ENCODE measurements at regions not wholly inside any gene's neighbourhood (a gene's known extent, or its start where the extent isn't known, plus 50 kb on each side); places are given as distances from the start of the nearest gene placed in this dataset.

DNA sequence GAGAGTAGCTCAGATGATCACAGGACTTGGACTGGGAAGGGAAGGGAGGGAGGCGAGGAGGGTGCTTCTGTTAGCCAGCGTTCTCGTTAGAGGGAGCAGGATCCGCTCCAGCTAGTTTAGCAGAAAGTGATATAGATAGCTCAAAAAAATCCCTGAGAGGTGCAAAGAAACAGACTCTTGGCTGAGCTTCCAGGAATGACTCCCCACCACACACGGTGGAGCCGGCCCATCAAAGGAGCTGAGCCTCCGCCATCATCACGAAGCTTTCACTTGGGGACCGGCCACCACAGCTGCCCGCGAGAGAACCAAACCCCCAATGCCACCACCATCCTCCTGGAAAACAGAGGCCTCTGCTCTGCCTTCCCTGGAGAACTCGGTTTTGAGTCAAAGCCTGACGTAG lies 124.6 kb upstream of the BCL2L14 start:
- ATAC-seq, result no peak
- DNase-seq, result no peak

DNA sequence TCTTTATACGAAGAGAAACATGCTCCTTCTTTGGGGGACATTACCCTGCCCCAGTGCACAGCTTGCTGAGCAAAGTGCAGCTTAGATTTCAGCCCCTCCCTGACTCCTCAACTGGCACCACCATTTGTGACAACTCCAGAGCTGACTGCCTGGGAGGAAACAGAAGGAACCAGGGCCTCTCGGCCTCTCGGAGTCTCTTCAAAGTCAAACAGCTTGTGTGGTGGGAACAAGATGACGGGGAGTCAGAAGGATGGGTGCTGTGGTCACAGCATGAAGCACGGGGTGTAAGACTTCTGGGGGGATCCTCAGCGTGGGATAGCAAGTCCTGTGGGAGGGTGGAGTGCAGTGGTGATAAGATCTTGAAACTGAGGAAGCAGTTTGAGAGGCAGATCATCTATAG lies 123.5 kb upstream of the BCL2L14 start:
- ATAC-seq (no peak), DNase-seq (no peak)

DNA sequence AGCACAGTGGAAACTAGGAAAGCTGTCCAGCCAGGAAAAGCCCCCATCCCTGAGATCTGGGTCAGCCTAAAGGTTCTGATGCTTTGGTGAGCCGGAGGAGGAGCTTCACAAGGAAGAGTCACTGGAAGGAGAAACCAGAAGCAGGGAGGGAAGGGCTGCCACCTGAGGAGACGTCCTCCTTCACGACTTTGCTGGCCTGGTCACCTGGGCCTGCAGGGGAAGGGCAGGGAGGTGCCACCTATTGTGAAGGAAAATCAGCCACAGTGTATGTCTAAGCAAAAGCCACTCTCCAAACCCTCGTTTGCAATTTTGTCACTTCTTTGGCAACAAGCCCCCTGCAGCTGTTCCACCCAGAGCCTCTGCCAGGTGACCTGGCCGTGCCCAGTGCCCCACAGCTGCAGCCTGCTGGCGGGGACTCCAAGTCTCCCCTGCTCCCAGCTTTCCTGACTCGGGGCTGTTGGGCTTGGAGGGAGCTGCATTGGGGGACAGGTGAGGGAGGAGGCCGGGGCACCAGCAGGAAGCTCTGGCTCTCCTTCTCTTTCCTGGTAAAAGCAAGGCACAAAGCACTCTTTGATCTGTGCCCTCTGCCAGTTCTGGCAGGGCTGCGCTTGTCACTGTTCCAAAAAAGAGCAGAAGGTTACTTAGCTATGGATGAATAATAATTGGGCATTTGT lies 120.9 kb upstream of the BCL2L14 start:
- ATAC-seq (no peak), DNase-seq (no peak)

DNA sequence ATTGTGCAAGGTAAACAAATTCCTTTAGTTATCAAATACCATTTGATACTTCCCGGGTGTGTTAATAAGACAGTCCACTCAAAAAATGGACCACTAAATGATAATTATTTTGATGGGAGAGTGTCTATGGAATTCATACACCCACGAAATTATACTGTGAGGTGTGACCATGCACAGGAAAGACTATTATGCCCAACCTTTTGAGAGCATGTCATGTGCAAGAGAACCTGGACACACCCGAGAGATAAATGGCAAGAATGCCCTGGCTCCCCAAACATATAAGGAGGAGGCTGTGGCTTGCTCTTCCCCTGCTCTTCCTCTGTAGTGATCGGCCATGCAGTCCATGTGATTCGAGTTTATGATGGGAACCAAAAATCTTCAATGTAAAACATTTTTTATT lies 119.5 kb upstream of the BCL2L14 start:
- ATAC-seq (no peak), DNase-seq (no peak)

DNA sequence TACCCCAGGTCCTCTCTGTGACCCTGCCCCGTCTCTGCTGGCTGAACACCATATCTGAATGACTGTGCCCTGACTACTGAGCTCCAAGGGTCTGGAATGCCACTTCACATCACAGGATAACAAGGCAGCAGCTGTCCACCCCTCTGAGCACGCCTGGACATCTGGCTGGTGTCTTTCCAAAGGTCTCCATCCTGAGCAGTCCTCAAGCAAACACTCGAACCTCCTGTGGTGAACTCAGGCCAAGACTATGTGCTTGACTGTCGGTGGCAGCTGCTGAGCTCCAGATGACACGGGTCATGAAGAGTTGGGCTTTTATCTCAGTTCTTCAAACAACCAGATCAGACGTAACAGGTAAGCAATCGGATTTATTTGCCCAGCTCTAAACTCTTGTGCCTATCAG lies 117.2 kb upstream of the BCL2L14 start:
- DNase-seq, result no peak
- no peak for ATAC-seq

DNA sequence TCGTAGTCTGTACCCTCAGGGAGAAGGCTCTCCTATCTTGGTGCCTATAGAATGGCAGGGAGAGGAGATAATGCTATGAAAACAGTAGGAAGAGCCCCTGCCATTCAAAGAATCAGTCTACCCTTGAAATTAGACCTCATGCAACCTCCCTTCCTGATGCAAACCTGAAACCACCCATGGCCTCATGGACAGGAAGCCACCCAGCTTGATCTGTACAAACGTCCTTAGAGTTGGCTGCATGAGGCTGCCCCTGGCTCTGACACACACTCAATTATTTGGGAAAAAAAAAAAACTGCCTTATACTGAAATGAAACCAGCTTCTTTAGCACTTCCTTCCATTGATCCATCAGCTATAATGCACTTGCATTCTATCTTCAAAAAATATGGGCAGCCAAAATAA lies 116.6 kb upstream of the BCL2L14 start:
- ATAC-seq (no peak), DNase-seq (no peak)

DNA sequence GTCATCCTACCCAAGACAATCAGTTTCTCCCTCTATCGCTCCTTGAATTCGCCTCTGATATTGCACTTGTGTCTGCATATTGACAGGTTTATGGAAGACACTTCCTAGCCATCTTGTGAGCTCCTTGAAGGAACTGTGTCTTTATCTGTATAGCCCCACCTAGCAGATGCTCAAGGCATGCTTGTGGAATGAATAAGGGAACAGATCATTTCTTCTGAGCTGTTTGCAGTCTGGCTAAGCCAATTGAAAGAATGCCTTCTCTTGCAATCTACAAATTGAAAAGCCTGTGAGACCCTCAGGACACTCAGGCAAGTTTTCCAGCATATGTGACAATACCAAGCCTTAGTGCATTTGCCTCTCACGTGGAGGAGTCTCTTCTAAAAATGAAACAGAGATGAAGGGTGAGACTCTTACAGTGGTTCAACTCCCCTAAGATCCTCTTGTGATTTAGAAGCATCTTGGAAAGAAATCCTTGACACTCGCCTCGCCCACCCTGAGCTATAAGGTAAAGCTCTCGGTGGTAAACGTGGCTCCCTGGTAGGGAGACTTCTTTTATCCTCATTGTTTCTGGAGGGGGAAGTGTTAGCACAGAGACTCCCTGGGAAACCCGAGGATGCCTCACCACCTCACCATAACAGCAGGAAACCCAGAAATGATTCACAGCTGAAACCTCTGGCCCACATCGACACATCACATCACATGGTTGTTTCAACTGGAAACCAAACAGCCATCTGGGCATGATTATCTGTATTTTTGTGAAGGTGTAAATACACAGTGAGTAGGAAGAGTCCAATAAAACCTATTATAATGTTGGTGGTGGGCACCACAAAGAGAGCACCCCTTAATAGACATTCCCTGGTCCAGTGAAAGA lies 112.3 kb upstream of the BCL2L14 start:
- peak; percentile 51 for DNase-seq
- ATAC-seq, result peak; percentile 95

DNA sequence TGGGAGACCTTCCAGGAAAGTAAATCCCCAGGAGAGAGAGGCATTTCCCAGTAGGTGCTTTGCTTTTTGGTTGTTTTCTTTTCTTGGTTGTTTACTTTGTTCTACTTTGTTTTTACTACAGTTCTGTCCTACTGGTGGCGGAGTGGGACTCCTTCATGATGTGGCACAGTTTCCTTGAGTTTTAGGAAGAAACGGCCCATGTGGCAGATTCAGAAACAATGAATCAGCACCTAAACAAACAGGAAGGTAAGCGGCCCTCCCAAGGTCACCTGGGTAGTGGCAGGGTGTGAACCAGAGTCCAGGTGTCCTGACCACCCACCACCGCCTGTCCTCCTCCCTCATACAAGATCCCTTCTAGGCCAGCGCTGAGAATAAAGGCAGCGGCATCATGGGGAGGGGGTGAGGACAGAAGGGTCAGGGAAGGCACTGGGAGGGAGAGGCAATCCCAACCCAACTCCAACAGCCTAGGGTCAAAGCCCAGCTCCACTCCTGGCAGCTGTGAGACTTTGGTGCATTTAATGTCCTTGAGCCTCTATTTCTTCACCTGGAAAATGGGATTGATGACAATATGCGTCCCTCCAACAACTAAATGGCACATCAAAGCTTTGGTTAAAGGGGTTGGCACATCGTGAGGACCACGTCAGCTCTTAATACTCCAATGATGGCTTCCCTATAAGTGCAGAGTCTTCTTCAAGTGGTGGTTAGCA lies 111.5 kb upstream of the BCL2L14 start:
- DNase-seq (no peak), ATAC-seq (peak; percentile 10)

DNA sequence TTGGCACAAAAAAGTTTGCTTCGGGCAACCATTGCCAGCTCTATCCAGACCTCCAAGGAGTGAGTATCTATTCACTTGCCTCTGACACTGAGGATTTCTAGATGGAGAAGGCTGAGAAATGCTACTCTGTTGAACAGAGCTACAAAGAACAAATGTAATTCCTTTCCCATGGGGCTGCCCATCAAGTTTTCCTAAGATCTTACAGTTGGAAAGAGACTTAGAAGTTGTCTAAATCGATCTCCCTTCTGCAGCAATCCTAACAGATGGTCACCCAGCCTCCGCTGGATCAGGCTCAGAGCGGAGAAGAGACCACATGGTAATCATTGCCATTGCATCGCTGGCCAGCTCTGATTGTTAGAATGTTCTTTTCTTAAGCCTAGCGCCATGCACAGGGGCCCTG lies 110.1 kb upstream of the BCL2L14 start:
- ATAC-seq, result no peak

DNA sequence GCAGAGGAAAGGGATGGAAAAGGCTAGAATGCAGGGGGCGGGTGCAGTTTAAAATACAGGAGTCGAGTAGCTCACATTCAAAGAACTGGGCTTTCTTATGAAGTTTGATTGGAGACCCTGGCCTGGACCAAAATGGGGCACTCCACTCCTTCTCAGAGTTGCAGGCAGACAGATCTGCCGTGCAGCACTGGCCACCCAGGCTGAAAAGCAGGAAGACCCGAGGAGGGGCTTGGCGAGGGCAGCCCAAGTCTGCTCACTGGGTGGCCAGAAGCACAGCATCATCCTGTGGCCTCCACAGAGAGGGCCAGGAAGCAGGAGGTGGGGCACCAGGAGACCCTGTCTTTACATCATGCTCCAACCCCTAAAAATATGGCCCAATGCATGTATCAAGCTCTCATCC lies 109.1 kb upstream of the BCL2L14 start:
- DNase-seq (no peak), ATAC-seq (no peak)

More for the DNA sequence above, 110.1 kb upstream of the BCL2L14 start:
- no peak for DNase-seq

DNA sequence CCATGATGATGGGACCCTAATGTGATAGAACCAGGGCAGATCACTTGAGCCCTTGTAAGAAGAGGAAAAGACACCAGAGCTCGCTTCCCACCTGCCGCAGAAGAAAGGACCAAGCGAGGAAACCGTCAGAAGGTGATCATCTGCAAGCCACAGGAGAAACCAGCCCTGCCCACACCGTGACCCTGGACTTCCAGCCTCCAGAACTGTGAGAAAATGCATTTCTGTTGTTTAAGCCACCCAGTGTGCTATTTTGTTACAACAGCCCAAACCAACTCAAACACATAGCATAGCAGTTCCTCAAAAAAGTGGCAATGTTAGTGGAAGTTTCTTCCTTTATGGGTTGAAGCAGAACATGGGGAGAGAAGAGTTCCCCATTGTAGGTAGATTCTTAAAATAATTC lies 107.9 kb upstream of the BCL2L14 start:
- DNase-seq (no peak), ATAC-seq (no peak)

DNA sequence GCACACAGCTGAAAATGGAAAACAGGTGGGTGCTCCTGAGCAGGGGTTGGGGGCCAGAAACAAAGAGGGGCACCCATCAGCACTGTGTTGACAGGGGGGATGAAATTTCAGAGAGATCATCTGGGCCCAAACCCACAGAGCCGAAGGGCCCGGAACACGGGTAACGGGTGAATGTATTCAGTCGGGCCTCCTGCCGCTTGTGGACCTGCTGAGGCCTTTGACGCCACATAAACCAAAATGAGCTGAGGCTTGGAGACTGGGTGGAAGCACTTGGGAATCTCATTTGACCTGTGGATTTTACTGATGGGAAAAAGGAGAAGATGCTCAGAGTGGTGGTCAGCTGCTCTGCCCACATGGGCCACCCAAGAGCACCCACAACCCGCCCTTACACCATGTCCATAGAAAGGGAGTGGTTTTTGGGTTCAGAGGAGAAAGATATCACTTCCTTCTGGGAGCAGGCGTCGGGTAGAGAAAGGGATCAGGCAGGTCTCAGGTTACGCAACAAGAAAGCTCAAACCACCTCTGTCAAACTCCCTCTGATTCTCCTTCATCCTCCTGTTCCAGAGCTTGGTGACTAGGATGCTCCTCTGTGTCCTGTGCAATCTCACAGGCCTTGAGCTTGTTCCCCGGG lies 106.8 kb upstream of the BCL2L14 start:
- DNase-seq, result no peak
- no peak for ATAC-seq

DNA sequence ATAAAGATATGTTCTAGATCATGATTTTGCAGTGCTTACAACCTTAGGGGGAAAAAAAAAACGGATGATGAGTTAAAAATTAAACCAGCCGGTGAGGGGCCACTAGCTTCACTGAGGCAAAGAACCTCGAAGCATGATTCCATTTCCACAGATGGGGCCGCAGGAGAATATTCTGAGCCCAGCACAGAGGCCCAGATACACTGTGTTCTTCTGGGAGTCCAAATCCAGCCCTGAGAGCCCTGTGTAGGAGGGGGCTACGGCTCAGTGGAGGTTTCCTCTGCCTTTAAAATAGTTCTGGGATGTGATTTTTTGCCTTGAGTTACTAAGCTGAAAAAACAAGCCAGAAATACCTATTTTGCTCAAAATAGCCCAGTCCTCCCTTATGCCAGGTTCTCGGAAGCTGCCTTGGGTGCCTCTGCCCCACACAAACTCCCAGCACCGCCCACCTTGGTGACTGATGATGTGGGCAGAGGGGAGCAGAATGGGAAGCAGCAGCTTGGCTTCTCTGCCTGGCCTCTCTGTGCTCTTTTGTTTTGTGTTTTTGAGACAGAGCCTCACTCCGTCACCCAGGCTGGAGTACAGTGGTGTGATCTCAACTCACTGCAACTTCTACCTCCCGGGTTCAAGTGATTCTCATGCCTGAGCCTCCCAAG lies 105.4 kb upstream of the BCL2L14 start:
- DNase-seq (no peak), ATAC-seq (no peak)

DNA sequence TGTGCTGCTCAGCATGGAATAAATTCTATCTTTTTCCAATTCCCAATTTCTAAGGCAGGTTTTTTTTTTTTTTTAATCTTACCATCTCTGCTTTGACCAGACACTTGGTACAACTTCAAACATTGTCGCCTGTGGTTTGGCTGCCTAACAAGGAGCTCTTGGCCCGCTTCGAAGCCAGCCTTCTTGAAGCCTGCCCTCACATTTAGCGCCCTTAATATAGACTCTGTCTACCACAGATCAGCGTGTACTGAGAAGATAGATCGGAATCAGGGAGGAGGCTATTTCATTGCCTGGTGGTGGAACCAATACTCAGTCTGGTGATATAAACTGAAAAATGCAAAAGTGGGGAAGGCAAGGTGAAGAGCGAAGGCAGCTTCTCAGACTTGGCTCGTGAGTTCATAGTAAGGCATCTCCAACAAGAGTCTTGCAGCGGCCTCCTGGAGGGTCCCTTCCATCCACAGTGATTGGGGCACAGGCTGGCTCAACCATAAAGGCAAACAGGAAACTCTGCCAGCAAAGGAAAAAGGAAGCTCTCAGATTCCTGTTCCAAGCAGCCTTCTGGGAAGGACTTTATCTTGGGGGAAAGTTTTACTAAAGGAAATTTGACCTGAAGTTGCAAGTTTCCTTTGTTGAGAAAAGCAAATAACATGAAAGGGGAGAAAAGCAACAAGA lies 103.2 kb upstream of the BCL2L14 start:
- DNase-seq (no peak), ATAC-seq (no peak)

DNA sequence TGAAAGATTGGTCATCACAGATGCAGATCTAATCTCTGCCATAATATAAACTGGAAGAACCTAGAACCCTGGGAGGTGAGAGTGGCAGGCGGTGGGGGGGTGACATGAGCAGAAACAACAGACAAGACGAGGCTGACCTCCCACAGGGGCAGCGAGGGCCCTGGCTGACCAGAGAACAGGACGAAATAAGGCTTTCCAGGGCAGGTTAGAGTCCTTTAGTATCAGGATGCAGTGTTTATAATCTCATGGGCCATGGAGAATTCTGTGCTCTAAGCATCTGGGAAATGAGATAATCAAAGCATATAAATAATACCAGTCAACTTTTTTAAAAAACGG lies 102.7 kb upstream of the BCL2L14 start:
- ATAC-seq (no peak), DNase-seq (no peak)

DNA sequence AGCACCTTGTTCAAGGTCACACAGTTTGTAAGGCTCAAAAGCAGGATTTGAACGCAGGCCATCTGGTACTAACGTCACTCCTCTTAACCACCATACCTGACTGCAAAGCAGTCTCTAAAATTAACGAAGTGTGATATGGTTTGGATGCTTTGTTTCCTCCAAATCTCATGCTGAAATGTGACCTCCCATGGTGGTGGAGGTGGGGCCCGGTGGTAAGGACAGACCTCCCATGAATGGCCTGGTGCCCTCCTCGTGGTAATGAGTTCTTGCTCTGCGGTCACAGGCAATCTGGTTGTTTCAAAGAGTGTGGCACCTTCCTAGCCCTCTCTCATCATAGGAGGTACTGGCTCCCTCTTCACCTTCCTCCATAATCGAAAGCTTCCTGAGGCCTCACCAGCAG lies 102.2 kb upstream of the BCL2L14 start:
- DNase-seq, result no peak
- ATAC-seq, result no peak

DNA sequence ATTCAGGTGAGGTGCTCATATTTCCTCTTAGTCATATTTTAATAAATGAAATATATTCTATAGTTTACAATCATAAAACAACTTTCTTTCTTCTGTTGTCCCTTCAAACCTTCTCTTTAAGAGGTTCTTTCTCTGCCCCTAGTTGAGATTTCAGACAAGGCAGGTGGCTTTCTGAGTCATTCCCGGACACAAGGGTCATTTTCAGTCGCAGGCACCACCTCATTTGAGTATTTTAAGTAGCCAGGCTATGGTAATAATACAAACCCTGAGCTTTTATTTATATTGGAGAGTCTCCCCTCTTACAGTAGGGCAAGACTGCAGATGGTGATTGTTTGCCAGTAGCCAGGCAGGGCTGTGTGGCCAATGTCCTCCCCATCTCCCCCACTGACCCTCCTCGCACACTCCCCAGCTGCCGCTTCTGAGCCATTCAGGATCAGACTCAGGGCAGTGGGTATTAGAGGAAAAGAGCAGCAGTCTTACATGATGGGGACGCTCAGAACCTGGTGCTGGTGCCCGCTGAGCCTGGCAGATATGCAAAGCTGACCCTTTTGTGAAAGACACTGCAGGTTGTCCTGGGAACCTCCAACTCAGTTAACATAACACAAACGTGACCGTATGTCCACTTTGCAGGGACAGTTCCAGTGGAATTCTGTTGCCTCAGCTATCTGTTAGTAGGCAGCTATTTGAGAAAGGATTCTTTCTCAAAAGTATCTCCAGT lies 101.1 kb upstream of the BCL2L14 start:
- ATAC-seq, result no peak
- DNase-seq, result no peak

DNA sequence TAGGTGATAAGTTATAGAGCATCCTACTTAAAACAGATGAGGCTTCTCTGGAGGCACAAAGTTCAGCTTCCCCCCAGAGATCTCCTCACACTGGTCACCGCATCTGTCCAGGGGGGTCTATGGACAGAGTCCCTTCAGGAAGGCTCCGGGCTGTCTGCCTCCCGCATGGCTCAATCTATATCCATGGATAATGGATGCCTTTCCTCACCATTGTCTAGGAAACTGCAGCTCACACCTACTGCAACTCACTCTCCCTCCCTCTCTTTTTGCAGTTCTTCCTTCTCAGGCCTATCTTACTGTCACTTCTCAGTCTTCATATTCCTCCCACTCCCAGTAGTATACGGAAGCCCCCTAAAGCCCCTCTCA lies 100.6 kb upstream of the BCL2L14 start:
- no peak for DNase-seq
- no peak for ATAC-seq

DNA sequence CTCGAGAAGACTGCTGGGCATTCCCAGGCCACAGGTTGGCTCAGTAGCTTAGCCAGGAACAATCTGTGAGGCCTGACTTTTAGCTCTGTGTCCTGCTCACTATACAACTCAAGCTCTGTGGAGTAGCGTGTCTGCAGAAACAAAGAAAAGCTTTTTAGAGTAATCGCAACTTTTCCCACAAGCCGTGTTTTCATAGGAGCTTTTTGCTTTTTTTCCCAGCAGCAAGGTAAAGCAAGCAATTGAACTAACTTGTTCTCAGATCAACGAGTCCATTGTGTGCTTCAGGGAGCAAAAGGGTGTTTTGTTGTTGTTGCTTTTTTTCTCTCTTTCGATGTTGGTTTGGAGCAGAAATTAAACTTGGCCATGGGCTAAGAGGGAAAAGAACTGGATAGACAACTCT lies 97.3 kb upstream of the BCL2L14 start:
- ATAC-seq, result no peak
- no peak for DNase-seq

DNA sequence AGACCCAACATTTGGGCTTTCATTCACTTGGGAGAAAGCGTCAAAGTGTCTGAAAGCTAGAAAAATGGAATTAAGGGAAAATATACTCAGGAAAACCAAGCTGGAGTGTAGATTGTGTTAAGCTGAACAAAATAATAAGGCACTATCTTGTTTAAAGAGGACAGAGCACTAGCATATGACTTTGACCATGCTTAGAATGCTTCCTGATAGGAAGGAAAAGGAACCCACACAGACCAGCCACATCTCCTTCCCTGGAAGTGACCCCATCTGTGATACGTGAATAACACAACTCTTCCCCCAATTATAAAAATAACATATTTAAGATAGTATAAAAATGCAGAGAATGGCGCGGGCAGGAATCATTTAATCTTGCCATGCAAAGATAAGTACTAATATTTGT lies 94.7 kb upstream of the BCL2L14 start:
- DNase-seq (no peak), ATAC-seq (no peak)

DNA sequence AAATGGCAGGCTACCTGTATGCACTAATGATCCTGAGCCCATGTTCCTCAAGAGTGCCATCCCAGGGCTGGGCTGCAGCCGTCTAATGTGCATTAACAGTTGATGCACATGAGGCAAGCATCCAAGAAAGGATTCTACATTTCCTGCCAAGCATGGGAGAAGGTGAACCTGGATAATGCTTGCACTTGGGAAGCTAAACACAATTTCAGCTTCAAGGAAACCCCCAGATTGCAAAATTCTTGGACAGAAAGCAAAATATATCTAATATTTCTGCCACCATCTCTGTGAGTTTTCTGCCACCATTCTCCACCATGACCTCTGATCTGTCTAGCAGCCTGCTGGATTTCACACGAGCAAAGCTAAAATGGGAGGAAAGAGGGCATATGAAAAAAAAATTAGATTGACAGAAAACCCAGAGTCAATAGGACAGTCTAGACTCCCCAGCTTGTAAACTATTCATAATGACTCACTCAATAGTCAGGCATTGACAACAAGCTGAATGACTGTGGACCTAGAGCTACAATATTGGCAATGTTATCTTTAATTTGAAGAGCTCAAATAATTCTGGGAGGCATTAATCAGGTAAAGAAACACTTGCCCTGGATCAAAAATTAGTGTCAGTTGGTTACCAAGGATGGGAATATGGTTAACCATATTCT lies 91.9 kb upstream of the BCL2L14 start:
- no peak for ATAC-seq
- no peak for DNase-seq
